ENCODE measurements at regions not wholly inside any gene's neighbourhood (a gene's known extent, or its start where the extent isn't known, plus 50 kb on each side); places are given as distances from the start of the nearest gene placed in this dataset.
"Not testable (repeated sequence)": the region's sequence is repeated elsewhere in the genome, so short reads cannot be mapped to it uniquely, and the experiment has no call there.

DNA sequence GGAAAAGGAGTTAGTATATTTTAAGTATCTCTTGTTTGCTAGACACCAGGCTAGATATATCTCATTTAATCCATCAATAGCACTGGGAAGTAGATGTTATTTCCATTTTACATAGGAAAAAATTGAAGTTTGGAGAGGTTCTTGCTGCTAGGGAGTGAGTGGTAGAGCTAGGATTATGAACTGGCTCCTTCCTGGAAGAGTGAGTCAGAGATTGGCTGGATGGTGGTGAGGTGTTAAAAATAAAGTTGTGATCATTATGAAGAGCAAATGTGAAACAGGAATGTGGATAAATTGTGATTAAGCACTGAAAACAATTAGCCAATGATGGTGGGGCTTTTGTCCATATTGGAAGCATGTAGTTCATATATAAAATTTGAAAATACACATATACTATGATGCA lies 234.2 kb downstream of the WNT5A start:
- no peak for TF ChIP-seq CTCF (IDR thresholded peaks at IDR 0.05; ENCODE audit: low read depth, low read length)
- no peak for DNase-seq
- Histone ChIP-seq H3K4me1 (no peaks in the 10 kb centered on the region), H3K27me3 (no peaks in the 10 kb centered on the region), H3K9me3 (no peaks in the 10 kb centered on the region), H3K4me3 (ENCODE audit: low read depth, low read length) (no peak overlapping the region), H3K36me3 (no peaks in the 10 kb centered on the region)

DNA sequence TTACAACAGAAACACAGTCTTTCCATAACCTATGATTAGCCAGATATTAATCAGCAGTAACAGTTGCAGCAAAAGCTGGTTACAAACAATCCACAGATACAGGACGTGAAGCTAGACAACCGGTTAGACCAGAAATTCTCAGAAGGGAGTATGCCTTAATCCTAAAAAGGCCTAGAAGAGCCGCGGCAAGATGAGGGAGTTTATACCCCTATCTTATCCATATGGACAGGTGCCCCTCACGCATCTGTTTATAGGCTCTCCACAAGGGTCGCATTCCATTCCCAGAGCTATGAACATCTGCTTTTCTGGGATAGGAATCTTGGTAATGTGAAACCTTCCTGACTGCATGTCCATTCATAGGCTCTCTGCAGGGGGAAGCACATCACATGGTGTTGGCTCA lies 237.9 kb downstream of the WNT5A start:
- not testable (repeated sequence) for H3K4me3 ChIP-seq (ENCODE audit: low read depth, low read length); H3K27me3 ChIP-seq; H3K36me3 ChIP-seq; DNase-seq; H3K4me1 ChIP-seq; H3K9me3 ChIP-seq

GRCh38 chr3:55247666-55248065 lies 239.4 kb downstream of the WNT5A start:
- TF ChIP-seq CTCF (IDR thresholded peaks at IDR 0.05; ENCODE audit: low read depth, low read length), result no peak
- Histone ChIP-seq H3K9me3 (no peaks in the 10 kb centered on the region), H3K36me3 (no peaks in the 10 kb centered on the region), H3K4me3 (ENCODE audit: low read depth, low read length) (no peak overlapping the region), H3K4me1 (no peaks in the 10 kb centered on the region), H3K27me3 (no peaks in the 10 kb centered on the region)
- no peak for DNase-seq

GRCh38 chr3:55246033-55246432 lies 241.1 kb downstream of the WNT5A start:
- DNase-seq, result no peak
- Histone ChIP-seq H3K36me3 (no peaks in the 10 kb centered on the region), H3K27me3 (no peaks in the 10 kb centered on the region), H3K4me1 (no peaks in the 10 kb centered on the region), H3K4me3 (ENCODE audit: low read depth, low read length) (no peak overlapping the region), H3K9me3 (no peaks in the 10 kb centered on the region)
- TF ChIP-seq CTCF (IDR thresholded peaks at IDR 0.05; ENCODE audit: low read depth, low read length), result no peak

GRCh38 chr3:55245351-55245750 lies 241.8 kb downstream of the WNT5A start:
- Histone ChIP-seq H3K27me3 (no peaks in the 10 kb centered on the region), H3K36me3 (no peaks in the 10 kb centered on the region), H3K9me3 (no peaks in the 10 kb centered on the region), H3K4me1 (no peaks in the 10 kb centered on the region), H3K4me3 (ENCODE audit: low read depth, low read length) (no peak overlapping the region)
- no peak for TF ChIP-seq CTCF (IDR thresholded peaks at IDR 0.05; ENCODE audit: low read depth, low read length)
- no peak for DNase-seq

- Histone ChIP-seq H3K4me1 (no peaks in the 10 kb centered on the region), H3K36me3 (no peaks in the 10 kb centered on the region), H3K9me3 (no peaks in the 10 kb centered on the region), H3K4me3 (ENCODE audit: low read depth, low read length) (no peak overlapping the region), H3K27me3 (no peaks in the 10 kb centered on the region)
- TF ChIP-seq CTCF (IDR thresholded peaks at IDR 0.05; ENCODE audit: low read depth, low read length), result no peak
- DNase-seq, result no peak
Measured at GRCh38 chr3:55244247-55244646, 242.9 kb downstream of the WNT5A start.

DNA sequence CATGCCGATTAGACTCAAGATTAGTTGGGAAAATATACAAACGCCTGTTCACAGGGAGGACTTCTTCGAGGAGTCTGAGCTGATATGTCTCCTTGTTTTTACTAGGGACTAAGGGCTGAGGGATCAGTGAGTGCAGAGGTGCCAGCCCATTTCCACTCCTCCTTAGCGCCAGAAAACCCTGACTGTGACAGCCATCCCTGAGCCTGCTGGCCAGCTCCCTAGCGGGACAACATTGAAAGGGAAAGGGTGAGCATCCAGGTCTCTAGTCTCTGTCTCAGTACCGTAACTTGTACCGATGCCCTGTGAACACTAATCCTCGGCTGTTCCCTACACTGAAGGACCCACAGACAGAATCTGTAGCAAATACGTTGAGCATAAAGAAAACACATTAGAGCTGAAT lies 243.4 kb downstream of the WNT5A start:
- Histone ChIP-seq H3K36me3 (no peaks in the 10 kb centered on the region), H3K27me3 (no peaks in the 10 kb centered on the region), H3K4me1 (no peaks in the 10 kb centered on the region), H3K4me3 (ENCODE audit: low read depth, low read length) (no peak overlapping the region), H3K9me3 (no peaks in the 10 kb centered on the region)
- no peak for TF ChIP-seq CTCF (IDR thresholded peaks at IDR 0.05; ENCODE audit: low read depth, low read length)
- no peak for DNase-seq
